Muscle layer of duodenum (tissue), 2 donors: ENCODE measurements at regions not wholly inside any gene's neighbourhood (a gene's known extent, or its start where the extent isn't known, plus 50 kb on each side); places are given as distances from the start of the nearest gene placed in this dataset.

Experiments
- H3K27ac ChIP-seq: one replicate; pipeline ENCODE4 v1.7.0; 2013; ENCODE audit warnings: mild to moderate bottlenecking, low read length
- H3K27me3 ChIP-seq: one replicate; pipeline ENCODE4 v1.7.0; 2013; ENCODE audit warnings: low read depth, mild to moderate bottlenecking, control low read depth, low read length
- H3K36me3 ChIP-seq, 2 donors: one replicate each; pipeline ENCODE4 v1.7.0; 2013; ENCODE audit warnings: low read length in 2 of 2, control low read depth in 1 of 2, mild to moderate bottlenecking in 1 of 2; ENCODE audit not compliant: insufficient read depth in 2 of 2, control insufficient read depth in 1 of 2
- H3K4me1 ChIP-seq, 2 donors: one replicate each; pipeline ENCODE4 v1.7.0; 2013; ENCODE audit warnings: low read length in 2 of 2, mild to moderate bottlenecking in 2 of 2, control low read depth in 1 of 2, moderate library complexity in 1 of 2; ENCODE audit not compliant: insufficient read depth in 2 of 2, control insufficient read depth in 1 of 2
- H3K4me3 ChIP-seq, 2 donors: one replicate each; pipeline ENCODE4 v1.7.0; 2013; ENCODE audit warnings: low read length in 2 of 2, low read depth in 1 of 2, mild to moderate bottlenecking in 1 of 2
- H3K9me3 ChIP-seq, 2 donors: one replicate each; pipeline ENCODE4 v1.7.0; 2013; ENCODE audit warnings: low read length in 2 of 2, control low read depth in 1 of 2, mild to moderate bottlenecking in 1 of 2; ENCODE audit not compliant: control insufficient read depth in 1 of 2
- donor health status: healthy.

DNA sequence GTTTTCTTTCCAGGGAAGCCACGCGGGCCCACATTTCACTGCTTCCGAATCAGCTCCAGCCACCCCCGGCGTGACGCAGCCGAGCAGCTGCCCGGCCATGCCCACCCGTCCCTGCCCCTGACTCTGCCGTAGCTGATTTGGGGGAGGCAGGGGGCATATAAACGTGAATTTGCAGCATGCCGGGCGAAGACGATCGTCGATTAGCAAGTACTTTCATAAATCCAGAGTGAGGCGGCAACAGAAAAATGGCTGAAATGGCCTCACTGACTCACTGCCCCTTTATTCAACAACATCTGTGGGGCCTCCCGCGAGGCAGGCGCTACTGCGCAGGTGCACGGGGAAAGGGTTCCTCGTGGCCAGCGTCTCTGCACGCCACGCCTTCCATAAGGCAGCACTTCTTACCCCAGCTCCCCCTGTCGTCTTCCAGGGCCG is 118.0 kb downstream of the DLL1 start:
- H3K9me3 ChIP-seq, result peaks cover 0 to 2% of the 10 kb centered on the region in 2 donors
- H3K27ac ChIP-seq, result no peak overlapping the region
- H3K4me1 ChIP-seq, result no peaks in the 10 kb centered on the region

DNA sequence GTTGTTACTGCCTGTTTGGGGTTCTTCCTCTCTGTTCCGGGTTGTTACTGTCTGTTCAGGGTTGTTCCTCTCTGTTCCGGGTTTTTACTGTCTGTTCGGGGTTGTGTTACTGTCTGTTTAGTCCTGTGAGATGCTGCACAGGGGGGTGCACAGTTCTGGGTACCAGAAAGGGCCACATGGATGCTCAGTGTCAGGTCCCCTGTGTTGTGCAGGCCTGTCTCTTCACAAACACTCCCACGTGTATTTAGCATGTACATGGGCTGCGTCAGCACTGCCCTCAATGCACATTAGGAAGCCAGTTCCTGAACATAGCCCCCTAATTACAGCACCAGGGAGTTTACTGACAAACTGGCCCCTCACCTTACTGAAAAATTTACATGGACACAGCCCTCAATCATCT is 118.5 kb downstream of the DLL1 start:
- Histone ChIP-seq H3K36me3 (no peaks in the 10 kb centered on the region), H3K9me3 (peaks cover 0 to 2% of the 10 kb centered on the region in 2 donors), H3K27ac (no peak overlapping the region), H3K4me1 (no peaks in the 10 kb centered on the region), H3K27me3 (no peaks in the 10 kb centered on the region), H3K4me3 (no peak overlapping the region)

More for the DNA sequence above, 118.0 kb downstream of the DLL1 start:
- Histone ChIP-seq H3K27me3 (no peaks in the 10 kb centered on the region), H3K36me3 (no peaks in the 10 kb centered on the region), H3K4me3 (no peak overlapping the region)

DNA sequence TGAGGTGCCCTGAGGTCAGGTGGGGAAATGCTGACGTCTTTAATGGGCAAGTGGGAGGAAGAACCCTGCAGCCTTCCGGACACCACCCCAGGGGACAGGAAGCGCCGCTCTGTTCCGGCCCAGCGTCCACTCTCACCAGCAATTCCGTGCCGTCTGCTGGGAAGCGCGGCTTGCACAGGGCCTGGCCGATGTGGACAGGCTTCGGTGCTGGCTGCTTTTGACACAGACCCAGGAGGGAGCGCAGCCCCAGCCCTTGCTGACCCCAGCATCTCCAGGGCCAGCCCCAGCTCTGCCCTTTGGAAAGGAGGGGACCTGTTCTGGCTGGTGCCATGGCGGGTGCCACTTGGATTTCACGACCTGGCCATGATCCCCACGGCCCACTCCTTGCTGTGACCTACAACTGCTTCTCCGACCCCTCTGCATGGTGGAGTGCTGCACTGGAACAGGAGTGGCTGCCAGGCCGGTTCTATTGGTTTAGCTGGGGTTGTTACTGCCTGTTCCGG is 123.2 kb downstream of the DLL1 start:
- Histone ChIP-seq H3K27ac (no peak overlapping the region), H3K9me3 (peaks cover 0 to 2% of the 10 kb centered on the region in 2 donors), H3K4me3 (no peak overlapping the region)

DNA sequence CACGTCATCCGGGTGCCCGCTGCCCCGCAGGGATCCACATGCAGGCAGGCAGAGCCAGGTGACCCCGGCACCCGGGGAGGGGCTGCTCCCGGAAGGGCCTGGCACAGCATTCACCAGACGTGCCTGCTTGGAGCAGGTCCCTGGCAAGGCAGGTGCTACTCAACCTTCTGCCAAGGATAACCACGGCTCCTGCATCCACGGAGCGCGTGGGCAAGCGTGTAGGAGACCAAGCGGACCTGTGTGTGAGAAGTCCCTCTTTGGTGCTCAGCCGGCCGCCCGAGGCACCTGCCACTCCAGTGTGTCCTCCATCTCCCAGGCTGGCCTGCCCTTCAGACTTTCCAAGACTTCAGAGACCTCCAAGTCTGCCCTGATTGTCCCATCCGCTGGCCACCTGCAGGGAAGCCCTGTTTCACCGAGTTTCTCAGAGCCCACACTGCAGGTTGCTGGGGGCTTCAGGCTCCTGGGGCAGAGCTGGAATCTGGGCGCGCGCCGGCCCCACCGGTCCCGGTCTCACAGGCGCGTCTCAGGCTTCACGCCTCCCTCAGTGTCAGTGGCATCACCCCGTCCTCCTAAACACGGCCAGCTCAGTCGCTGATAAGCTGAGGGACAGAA is 124.3 kb downstream of the DLL1 start:
- Histone ChIP-seq H3K9me3 (peaks cover 0 to 2% of the 10 kb centered on the region in 2 donors), H3K36me3 (no peaks in the 10 kb centered on the region), H3K27ac (no peak overlapping the region), H3K27me3 (no peaks in the 10 kb centered on the region), H3K4me3 (no peak overlapping the region), H3K4me1 (peaks cover 0 to 3% of the 10 kb centered on the region in 2 donors)

More for the DNA sequence above, 123.2 kb downstream of the DLL1 start:
- no peaks in the 10 kb centered on the region for H3K36me3 ChIP-seq
- peaks cover 0 to 3% of the 10 kb centered on the region in 2 donors for H3K4me1 ChIP-seq
- H3K27me3 ChIP-seq, result no peaks in the 10 kb centered on the region

DNA sequence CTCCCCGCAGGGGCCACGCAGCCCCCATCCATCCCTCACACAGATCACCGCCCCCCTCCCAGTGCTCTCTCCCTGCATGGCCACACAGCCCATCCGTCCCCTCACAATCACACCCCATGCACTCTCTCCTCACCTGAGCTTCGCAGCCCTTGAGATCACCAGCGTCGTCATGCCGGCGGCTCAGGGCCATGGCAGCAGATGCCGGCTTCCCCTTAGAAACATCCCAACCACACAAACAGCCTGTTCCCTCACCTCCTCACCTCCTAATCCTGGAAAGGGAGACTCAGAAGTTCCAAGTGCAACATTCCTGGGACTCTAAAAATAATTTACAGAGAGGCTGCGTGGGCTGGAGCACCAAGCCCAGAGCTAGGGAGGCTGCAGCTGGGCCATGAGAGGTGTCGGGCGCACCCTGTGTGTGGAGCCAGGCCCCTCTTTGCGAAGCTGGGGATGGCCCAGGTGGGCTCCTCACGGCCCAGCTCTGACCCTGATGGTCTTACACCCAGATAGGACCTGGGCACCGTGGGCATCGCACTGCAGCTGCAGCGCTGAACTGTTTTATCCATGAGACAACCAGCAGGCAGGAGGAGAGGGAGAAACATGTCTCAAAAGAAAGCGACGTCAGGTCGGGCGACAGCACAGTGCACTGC is 125.3 kb downstream of the DLL1 start:
- H3K36me3 ChIP-seq, result no peaks in the 10 kb centered on the region
- H3K9me3 ChIP-seq, result peaks cover 0 to 2% of the 10 kb centered on the region in 2 donors
- H3K4me3 ChIP-seq, result no peak overlapping the region
- H3K4me1 ChIP-seq, result peaks cover 0 to 3% of the 10 kb centered on the region in 2 donors
- H3K27me3 ChIP-seq, result no peaks in the 10 kb centered on the region
- no peak overlapping the region for H3K27ac ChIP-seq

DNA sequence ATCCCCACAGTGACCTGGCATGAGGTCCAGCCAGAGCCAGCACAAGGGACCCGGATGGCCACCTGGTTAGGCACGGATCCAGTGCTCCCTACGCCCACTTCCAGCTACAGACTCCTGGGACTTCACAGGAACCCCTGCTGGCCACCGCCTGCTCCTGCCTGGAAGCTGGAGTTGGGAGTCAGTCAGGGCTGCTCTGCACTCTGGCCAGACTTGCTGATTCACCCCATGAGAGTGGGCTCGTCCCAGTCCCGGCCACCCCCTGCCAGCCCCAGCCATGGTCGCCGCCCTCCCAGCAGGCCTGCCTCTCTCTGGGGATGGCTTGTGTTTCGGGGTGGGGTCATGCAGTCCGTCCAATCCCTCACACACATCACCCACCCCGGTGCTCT is 125.8 kb downstream of the DLL1 start:
- peaks cover 0 to 3% of the 10 kb centered on the region in 2 donors for H3K4me1 ChIP-seq
- no peak overlapping the region for H3K4me3 ChIP-seq
- no peaks in the 10 kb centered on the region for H3K36me3 ChIP-seq
- no peaks in the 10 kb centered on the region for H3K27me3 ChIP-seq
- H3K27ac ChIP-seq, result no peak overlapping the region
- H3K9me3 ChIP-seq, result peaks cover 0 to 2% of the 10 kb centered on the region in 2 donors

DNA sequence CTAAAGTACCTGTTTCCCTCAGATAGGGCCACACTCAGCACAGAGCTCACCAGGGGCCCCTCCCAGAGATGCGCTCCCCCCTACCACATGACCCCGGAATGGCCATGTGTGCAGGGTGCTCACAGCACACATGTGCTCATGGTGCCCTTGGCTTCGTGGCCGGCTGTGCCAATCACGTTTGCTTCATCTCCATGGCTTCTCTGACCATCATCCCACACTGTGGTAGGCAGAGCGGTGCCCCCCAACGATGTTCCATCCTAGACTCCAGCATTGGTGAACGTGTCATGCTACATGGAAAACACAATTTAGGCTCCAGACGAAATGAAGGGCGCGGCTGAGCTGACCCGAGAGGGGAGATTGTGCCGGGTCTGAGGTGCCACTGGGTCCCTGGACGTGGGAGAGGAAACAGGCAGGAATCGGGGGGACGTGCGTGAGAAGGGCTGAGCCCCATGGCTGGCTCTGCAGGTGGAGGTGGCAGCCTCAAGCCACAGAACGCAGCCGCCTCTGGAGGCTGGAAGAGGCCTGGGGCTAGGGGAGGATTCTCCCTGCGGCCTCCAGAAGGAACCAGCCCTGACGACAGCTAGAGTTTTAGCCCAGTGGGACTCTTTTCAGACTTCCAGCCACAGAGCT is 126.5 kb downstream of the DLL1 start:
- no peaks in the 10 kb centered on the region for H3K27me3 ChIP-seq
- no peak overlapping the region for H3K4me3 ChIP-seq
- H3K36me3 ChIP-seq, result no peaks in the 10 kb centered on the region
- no peak overlapping the region for H3K27ac ChIP-seq
- H3K4me1 ChIP-seq, result peaks cover 0 to 3% of the 10 kb centered on the region in 2 donors
- peaks cover 0 to 2% of the 10 kb centered on the region in 2 donors for H3K9me3 ChIP-seq

DNA sequence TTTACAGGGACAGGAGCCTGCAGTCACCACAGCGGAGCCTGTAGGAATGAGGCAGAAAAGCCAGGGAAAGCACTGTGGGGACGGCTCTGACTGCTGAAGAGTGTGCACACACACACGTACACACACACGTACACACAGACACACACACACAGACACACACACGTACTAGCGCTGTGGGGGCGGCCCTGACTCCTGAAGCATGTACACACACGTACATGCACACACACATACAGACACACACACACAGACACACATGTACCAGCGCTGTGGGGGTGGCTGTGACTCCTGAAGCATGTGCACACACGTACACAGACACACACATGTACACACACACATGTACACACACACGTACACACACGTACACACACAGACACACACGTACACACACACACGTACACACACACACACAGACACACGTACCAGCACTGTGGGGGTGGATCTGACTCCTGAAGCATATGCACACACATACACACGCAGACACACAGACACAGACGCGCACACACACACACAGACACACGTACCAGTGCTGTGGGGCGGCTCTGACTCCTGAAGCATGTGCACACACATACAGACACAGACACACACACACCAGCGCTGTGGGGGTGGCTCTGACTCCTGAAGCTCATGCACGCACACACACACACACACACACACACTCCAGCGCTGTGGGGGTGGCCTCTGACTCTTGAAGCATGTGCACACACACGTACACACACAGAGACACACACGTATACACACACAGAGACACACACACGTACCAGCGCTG is 127.3 kb downstream of the DLL1 start:
- H3K4me1 ChIP-seq, result peaks cover 0 to 3% of the 10 kb centered on the region in 2 donors
- H3K27me3 ChIP-seq, result no peaks in the 10 kb centered on the region
- H3K4me3 ChIP-seq, result no peak overlapping the region
- no peak overlapping the region for H3K27ac ChIP-seq
- H3K9me3 ChIP-seq, result peaks cover 0 to 2% of the 10 kb centered on the region in 2 donors
- no peaks in the 10 kb centered on the region for H3K36me3 ChIP-seq

DNA sequence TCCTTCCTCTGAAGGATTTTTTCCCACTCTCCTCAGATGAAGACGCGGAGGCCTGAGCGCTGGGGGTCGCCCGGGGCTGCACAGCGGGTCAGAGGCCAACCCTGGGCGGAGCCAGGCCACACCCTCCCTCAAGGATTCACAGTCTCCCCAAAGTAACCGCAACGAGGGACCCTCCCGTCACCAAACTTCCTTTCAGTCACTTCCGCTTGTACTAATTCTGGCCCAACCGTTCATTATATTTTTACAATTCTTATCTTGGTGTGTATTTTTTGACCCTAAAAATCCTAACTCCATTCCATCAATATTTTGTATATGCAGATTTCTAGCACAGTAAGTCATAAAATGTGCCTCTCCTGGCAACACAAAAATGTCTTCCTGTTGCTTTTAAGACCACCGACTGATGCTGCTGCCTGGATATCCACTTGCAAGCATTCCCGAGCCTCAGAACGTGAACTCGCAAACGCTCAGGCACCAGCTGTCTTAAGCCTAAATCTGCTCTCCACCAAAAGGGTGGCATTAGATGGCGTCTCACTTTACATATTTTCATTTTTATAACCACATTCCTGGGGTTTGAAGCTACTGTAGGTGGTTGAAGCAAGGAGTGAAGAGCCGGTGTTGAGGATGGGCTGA is 128.0 kb downstream of the DLL1 start:
- H3K9me3 ChIP-seq, result no peaks in the 10 kb centered on the region
- H3K36me3 ChIP-seq, result no peaks in the 10 kb centered on the region
- no peak overlapping the region for H3K27ac ChIP-seq
- H3K27me3 ChIP-seq, result no peaks in the 10 kb centered on the region
- H3K4me3 ChIP-seq, result no peak overlapping the region
- H3K4me1 ChIP-seq, result peaks cover 0 to 3% of the 10 kb centered on the region in 2 donors

DNA sequence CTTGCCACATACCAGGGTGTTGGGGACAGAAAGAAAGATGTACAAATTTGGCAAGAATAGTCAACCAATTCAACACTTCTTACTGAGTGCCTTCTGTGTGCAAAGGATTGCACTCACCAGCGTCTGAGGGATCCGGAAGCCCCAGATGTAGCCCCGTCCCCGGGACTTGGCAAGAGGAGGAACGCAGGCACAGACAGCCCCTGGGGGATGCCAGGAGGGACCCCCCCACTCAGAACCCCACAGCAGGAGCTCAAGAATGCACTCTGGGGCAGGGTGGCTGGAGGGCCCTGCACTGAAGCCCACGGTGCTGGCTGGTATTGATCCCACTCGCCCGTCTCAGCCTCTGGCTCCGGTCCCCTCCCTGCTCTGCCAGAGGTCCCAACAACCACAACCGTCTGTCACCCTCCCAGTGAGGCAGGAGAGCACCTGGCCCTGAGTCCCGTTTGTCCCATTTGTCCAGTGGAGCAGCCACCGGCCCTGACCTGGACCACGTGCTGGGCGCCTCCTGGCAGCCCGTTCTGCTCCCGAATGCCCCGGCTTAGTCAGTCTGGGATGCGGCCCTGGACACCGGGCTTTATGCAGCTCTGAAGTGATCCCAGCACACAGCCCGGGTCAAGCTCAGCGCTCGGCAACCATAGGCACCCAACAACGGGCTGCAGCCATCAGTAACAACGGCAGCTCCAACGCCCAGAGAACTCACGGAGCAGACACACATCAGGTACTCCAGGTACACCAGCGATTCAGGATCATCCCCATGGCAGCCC is 128.7 kb downstream of the DLL1 start:
- Histone ChIP-seq H3K27ac (no peak overlapping the region), H3K27me3 (no peaks in the 10 kb centered on the region), H3K4me1 (peaks cover 0 to 3% of the 10 kb centered on the region in 2 donors), H3K36me3 (no peaks in the 10 kb centered on the region), H3K9me3 (no peaks in the 10 kb centered on the region), H3K4me3 (no peak overlapping the region)
